Endothelial cell (in vitro differentiated cells): ENCODE measurements at regions not wholly inside any gene's neighbourhood (a gene's known extent, or its start where the extent isn't known, plus 50 kb on each side); places are given as distances from the start of the nearest gene placed in this dataset.

Experiments used
- DNase-seq: peaks from one replicate; pipeline ENCODE4 v3.0.0; 2021; ENCODE audit warnings: low spot score
- H3K27ac Mint-ChIP-seq: one replicate; pipeline ENCODE4 v1.8.0; 2021; ENCODE audit warnings: mixed read lengths, inconsistent platforms; ENCODE audit not compliant: unreplicated experiment
- H3K27me3 Mint-ChIP-seq: one replicate; pipeline ENCODE4 v1.8.0; 2021; ENCODE audit warnings: mild to moderate bottlenecking, moderate library complexity, mixed read lengths, inconsistent platforms; ENCODE audit not compliant: unreplicated experiment
- H3K36me3 Mint-ChIP-seq: one replicate; pipeline ENCODE4 v1.8.0; 2021; ENCODE audit warnings: mild to moderate bottlenecking, low read depth, mixed read lengths, inconsistent platforms; ENCODE audit not compliant: unreplicated experiment
- H3K4me1 Mint-ChIP-seq: one replicate; pipeline ENCODE4 v1.8.0; 2021; ENCODE audit warnings: mild to moderate bottlenecking, mixed read lengths, inconsistent platforms; ENCODE audit not compliant: unreplicated experiment
- H3K4me3 Mint-ChIP-seq: one replicate; pipeline ENCODE4 v1.8.0; 2021; ENCODE audit warnings: mild to moderate bottlenecking, mixed read lengths, inconsistent platforms; ENCODE audit not compliant: unreplicated experiment
- H3K9me3 Mint-ChIP-seq: one replicate; pipeline ENCODE4 v1.8.0; 2021; ENCODE audit warnings: mixed read lengths, inconsistent platforms; ENCODE audit not compliant: unreplicated experiment
- CTCF ChIP-seq: fragments of 200-600 bp; sonication (generic); IDR thresholded peaks from one replicate; pipeline ENCODE4 v1.5.0; 2021; ENCODE audit warnings: antibody characterized with exemption; ENCODE audit not compliant: unreplicated experiment

DNA sequence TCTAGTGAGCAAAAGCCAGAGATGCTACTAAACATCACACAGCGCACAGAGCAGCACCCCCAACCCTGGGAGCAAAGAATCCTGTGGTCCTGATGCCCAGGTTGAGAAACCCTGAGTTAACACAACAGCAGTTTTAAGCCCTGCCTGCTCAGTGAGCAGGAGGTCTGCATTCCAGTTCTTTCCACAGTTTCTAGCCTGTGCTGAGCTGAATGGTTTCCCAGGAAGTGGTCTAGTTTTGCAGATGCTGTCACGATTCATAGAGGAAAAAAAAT lies 171.1 kb upstream of the PROK2 start:
- H3K36me3 Mint-ChIP-seq: no peaks in the 10 kb centered on the region
- peaks cover 18% of the 10 kb centered on the region for H3K4me1 Mint-ChIP-seq
- H3K4me3 Mint-ChIP-seq: no peak overlapping the region
- no peak for TF ChIP-seq CTCF
- no peak for DNase-seq
- H3K27me3 Mint-ChIP-seq: peaks cover 5% of the 10 kb centered on the region
- H3K27ac Mint-ChIP-seq: no peak overlapping the region
- H3K9me3 Mint-ChIP-seq: no peaks in the 10 kb centered on the region

GRCh38 chr3:71955240-71956068 lies 170.5 kb upstream of the PROK2 start:
- Mint-ChIP-seq H3K27me3 (peaks cover 5% of the 10 kb centered on the region), H3K9me3 (no peaks in the 10 kb centered on the region), H3K4me3 (no peak overlapping the region), H3K36me3 (no peaks in the 10 kb centered on the region), H3K4me1 (peaks cover 18% of the 10 kb centered on the region), H3K27ac (no peak overlapping the region)
- DNase-seq: peak; percentile 65
- peak; percentile 48 for TF ChIP-seq CTCF

GRCh38 chr3:71951842-71952241 lies 166.9 kb upstream of the PROK2 start:
- TF ChIP-seq CTCF: no peak
- Mint-ChIP-seq H3K36me3 (no peaks in the 10 kb centered on the region), H3K4me1 (peaks cover 15% of the 10 kb centered on the region), H3K27me3 (peaks cover 9% of the 10 kb centered on the region), H3K27ac (no peak overlapping the region), H3K4me3 (no peak overlapping the region), H3K9me3 (no peaks in the 10 kb centered on the region)
- DNase-seq: no peak

- H3K9me3 Mint-ChIP-seq: no peaks in the 10 kb centered on the region
- H3K4me3 Mint-ChIP-seq: no peak overlapping the region
- peaks cover 9% of the 10 kb centered on the region for H3K27me3 Mint-ChIP-seq
- peaks cover 15% of the 10 kb centered on the region for H3K4me1 Mint-ChIP-seq
- no peak overlapping the region for H3K27ac Mint-ChIP-seq
- no peak for DNase-seq
- TF ChIP-seq CTCF: no peak
- H3K36me3 Mint-ChIP-seq: no peaks in the 10 kb centered on the region
Measured at GRCh38 chr3:71951361-71951760, 166.4 kb upstream of the PROK2 start.

- no peak for DNase-seq
- Mint-ChIP-seq H3K9me3 (no peaks in the 10 kb centered on the region), H3K4me3 (no peak overlapping the region), H3K36me3 (no peaks in the 10 kb centered on the region), H3K27ac (no peak overlapping the region), H3K4me1 (peaks cover 11% of the 10 kb centered on the region), H3K27me3 (peaks cover 8% of the 10 kb centered on the region)
- no peak for TF ChIP-seq CTCF
Measured at GRCh38 chr3:71949442-71949841, 164.5 kb upstream of the PROK2 start.
